H1 (cell line): ENCODE measurements at regions not wholly inside any gene's neighbourhood (a gene's known extent, or its start where the extent isn't known, plus 50 kb on each side); places are given as distances from the start of the nearest gene placed in this dataset.
A peak's percentile ranks its signal among the peaks of the same experiment; 100 is the strongest.

ENCODE experiments used
- CTCF ChIA-PET: fragments of 300-600 bp; sonication (Branson Sonifier 250); formaldehyde crosslinking; loops from one replicate; lab custom pipeline; 2021; ENCODE audit not compliant: partially characterized antibody; lab: Charles Lee
- POLR2A ChIA-PET: fragments of 300-600 bp; sonication (Branson Sonifier 250); formaldehyde crosslinking; loops from one replicate; lab custom pipeline; 2021; ENCODE audit warnings: inconsistent platforms; ENCODE audit not compliant: partially characterized antibody; lab: Charles Lee
- DNase-seq, 2 experiments: peaks; one replicate each; pipeline versions ENCODE4 v3.0.0 to v3.0.0-alpha.2; 2010 to 2022; ENCODE audit warnings: low spot score in 2 of 2, low read depth in 1 of 2, mixed read lengths in 1 of 2
- FAIRE-seq: peaks from 2 replicates; lab custom pipeline; 2011; peaks lifted over from hg19 to GRCh38; lab: Jason Lieb, UNC
- H2AFZ ChIP-seq: 2 replicates; pipeline ENCODE4 v1.8.1; 2012; ENCODE audit warnings: low read length, inconsistent platforms
- H2AK5ac ChIP-seq: 2 replicates; pipeline ENCODE4 v1.6.1; 2013; ENCODE audit warnings: low read depth, low read length
- H2BK120ac ChIP-seq: replicated peaks from 2 replicates; pipeline ENCODE3; 2013; ENCODE audit warnings: low read depth, low read length, inconsistent platforms
- H2BK12ac ChIP-seq: 2 replicates; pipeline ENCODE4 v1.6.1; 2013; ENCODE audit warnings: low read depth, low read length
- H2BK15ac ChIP-seq: 2 replicates; pipeline ENCODE4 v1.6.1; 2013; ENCODE audit warnings: low read length
- H2BK20ac ChIP-seq: 2 replicates; pipeline ENCODE4 v1.6.1; 2013; ENCODE audit warnings: low read length
- H2BK5ac ChIP-seq: 2 replicates; pipeline ENCODE4 v1.6.1; 2013; ENCODE audit warnings: low read depth, low read length
- H3K14ac ChIP-seq: 2 replicates; pipeline ENCODE4 v1.6.1; 2013; ENCODE audit warnings: inconsistent platforms; ENCODE audit not compliant: insufficient read length
- H3K18ac ChIP-seq: 2 replicates; pipeline ENCODE4 v1.6.1; 2013; ENCODE audit warnings: low read length; ENCODE audit errors: extremely low read depth
- H3K23ac ChIP-seq: 2 replicates; pipeline ENCODE4 v1.6.1; 2013; ENCODE audit warnings: inconsistent platforms; ENCODE audit not compliant: insufficient read length
- H3K23me2 ChIP-seq: 2 replicates; pipeline ENCODE4 v1.6.1; 2013; ENCODE audit warnings: low read depth, low read length
- H3K27ac ChIP-seq: 2 replicates; pipeline ENCODE4 v1.6.1; 2011; ENCODE audit warnings: low read depth, low read length, inconsistent platforms
- H3K27me3 ChIP-seq, 4 experiments: replicated peaks in 1 of 4; 1 replicate in 1 of 4; 2 replicates in 3 of 4; pipeline versions ENCODE4 v1.6.1 to v1.8.1; 2011 to 2013; ENCODE audit warnings: low read length in 3 of 4, mild to moderate bottlenecking in 3 of 4, inconsistent platforms in 2 of 4, mixed read lengths in 2 of 4, moderate library complexity in 1 of 4; ENCODE audit not compliant: control insufficient read depth in 3 of 4, insufficient read depth in 3 of 4; ENCODE audit errors: extremely low read depth in 1 of 4
- H3K36me3 ChIP-seq, 4 experiments: 2 replicates each; pipeline versions ENCODE4 v1.6.1 to v1.8.1; 2011 to 2013; ENCODE audit warnings: mild to moderate bottlenecking in 4 of 4, low read length in 3 of 4, moderate library complexity in 2 of 4, control low read depth in 1 of 4, inconsistent platforms in 1 of 4; ENCODE audit not compliant: insufficient read depth in 4 of 4, control insufficient read depth in 2 of 4
- H3K4ac ChIP-seq: replicated peaks from 2 replicates; pipeline ENCODE3; 2013; ENCODE audit warnings: low read length, low read depth, mixed read lengths, inconsistent platforms; ENCODE audit not compliant: insufficient read length
- H3K4me1 ChIP-seq, 4 experiments: replicated peaks in 1 of 4; 1 replicate in 1 of 4; 2 replicates in 3 of 4; pipeline versions ENCODE4 v1.6.1 to v1.8.1; 2011 to 2013; ENCODE audit warnings: low read length in 3 of 4, inconsistent platforms in 2 of 4, mixed read lengths in 1 of 4; ENCODE audit not compliant: insufficient read depth in 4 of 4, control insufficient read depth in 3 of 4
- H3K4me2 ChIP-seq, 2 experiments: 2 replicates each; pipeline versions ENCODE4 v1.6.1 to v1.8.1; 2011 to 2013; ENCODE audit warnings: low read depth in 2 of 2, low read length in 2 of 2, control low read depth in 1 of 2, inconsistent platforms in 1 of 2, mild to moderate bottlenecking in 1 of 2; ENCODE audit not compliant: insufficient read depth in 1 of 2
- H3K4me3 ChIP-seq, 4 experiments: fragments of 200-600, 300-600 bp in 1 of 4; sonication (generic), shearing (Covaris generic), sonication (Bioruptor Twin) in 1 of 4; 2 replicates each; pipeline versions ENCODE4 v1.5.1 to v1.8.1; 2011 to 2016; ENCODE audit warnings: low read length in 4 of 4, low read depth in 3 of 4, control low read depth in 2 of 4, inconsistent platforms in 2 of 4, mild to moderate bottlenecking in 2 of 4, mixed read lengths in 1 of 4, moderate library complexity in 1 of 4; ENCODE audit not compliant: insufficient read depth in 2 of 4; ENCODE audit errors: extremely low read depth in 1 of 4
- H3K56ac ChIP-seq: replicated peaks from 2 replicates; pipeline ENCODE3; 2013; ENCODE audit warnings: low read depth, mild to moderate bottlenecking, mixed read lengths, low read length, inconsistent platforms; ENCODE audit not compliant: insufficient read length
- H3K79me1 ChIP-seq: 2 replicates; pipeline ENCODE4 v1.6.1; 2013; ENCODE audit warnings: low read depth, low read length, control low read depth
- H3K79me2 ChIP-seq, 2 experiments: 2 replicates each; pipeline versions ENCODE4 v1.6.1 to v1.8.1; 2012 to 2013; ENCODE audit warnings: low read length in 2 of 2, mild to moderate bottlenecking in 2 of 2, inconsistent platforms in 1 of 2; ENCODE audit not compliant: insufficient read depth in 2 of 2, control insufficient read depth in 1 of 2
- H3K9ac ChIP-seq, 4 experiments: replicated peaks in 1 of 4; 1 replicate in 1 of 4; 2 replicates in 3 of 4; pipeline versions ENCODE4 v1.6.1 to v1.8.1; 2011 to 2013; ENCODE audit warnings: low read depth in 3 of 4, low read length in 3 of 4, control low read depth in 2 of 4, mild to moderate bottlenecking in 2 of 4, moderate library complexity in 2 of 4, inconsistent platforms in 1 of 4; ENCODE audit errors: extremely low read depth in 1 of 4
- H3K9me3 ChIP-seq, 2 experiments: 2 replicates each; pipeline versions ENCODE4 v1.6.1 to v1.8.1; 2012 to 2013; ENCODE audit warnings: mild to moderate bottlenecking in 2 of 2, moderate library complexity in 2 of 2, control low read depth in 1 of 2, inconsistent platforms in 1 of 2, low read depth in 1 of 2, low read length in 1 of 2, mixed read lengths in 1 of 2; ENCODE audit not compliant: insufficient read depth in 2 of 2
- H4K20me1 ChIP-seq, 2 experiments: replicated peaks in 1 of 2; 2 replicates each; pipeline versions ENCODE3 to v1.8.1; 2011 to 2013; ENCODE audit warnings: inconsistent platforms in 2 of 2, low read length in 2 of 2, mild to moderate bottlenecking in 1 of 2; ENCODE audit not compliant: insufficient read depth in 2 of 2, control insufficient read depth in 1 of 2
- H4K5ac ChIP-seq: 2 replicates; pipeline ENCODE4 v1.6.1; 2013; ENCODE audit warnings: low read length, low read depth, mixed read lengths, inconsistent platforms; ENCODE audit not compliant: insufficient read length
- H4K8ac ChIP-seq: 2 replicates; pipeline ENCODE4 v1.8.0; 2013; ENCODE audit warnings: mild to moderate bottlenecking, moderate library complexity, low read length, inconsistent platforms; ENCODE audit not compliant: insufficient read depth; ENCODE audit errors: extremely low read depth
- H4K91ac ChIP-seq: replicated peaks from 2 replicates; pipeline ENCODE3; 2013; ENCODE audit warnings: low read length, mixed read lengths, inconsistent platforms; ENCODE audit not compliant: insufficient read length
- ASH2L ChIP-seq: fragments of 200-600, 300-600 bp; sonication (generic); IDR thresholded peaks from one replicate; pipeline ENCODE4 v1.7.1; 2017; ENCODE audit warnings: low read length
- CBX8 ChIP-seq: fragments of 300-800, 300-1000 bp; sonication (generic); IDR thresholded peaks from 2 replicates; pipeline ENCODE4 v1.7.1; 2016; ENCODE audit warnings: low read depth, low read length, borderline replicate concordance
- EZH2 ChIP-seq: fragments of 200-600 bp; sonication (generic); IDR thresholded peaks from 2 replicates; pipeline ENCODE4 v1.7.1; 2012; ENCODE audit warnings: low read depth, mild to moderate bottlenecking, moderate library complexity, low read length, inconsistent platforms; ENCODE audit not compliant: severe bottlenecking
- MAFK ChIP-seq: IDR thresholded peaks from 2 replicates; pipeline ENCODE4 v1.6.1; 2012; ENCODE audit warnings: low read depth, mild to moderate bottlenecking, improper control_type of control experiment, low read length
- NANOG ChIP-seq: IDR thresholded peaks from 2 replicates; pipeline ENCODE4 v1.6.1; 2011; ENCODE audit warnings: low read length, low read depth, mild to moderate bottlenecking, inconsistent platforms; ENCODE audit not compliant: insufficient read depth, poor library complexity, severe bottlenecking
- POLR2AphosphoS5 ChIP-seq: IDR thresholded peaks from 2 replicates; pipeline ENCODE4 v1.6.1; 2011; ENCODE audit warnings: low read depth, low read length
- SIX5 ChIP-seq: IDR thresholded peaks from 2 replicates; pipeline ENCODE4 v1.6.1; 2011; ENCODE audit warnings: mild to moderate bottlenecking, low read depth, low read length
- WGBS, 2 experiments: shearing (Covaris generic) in 1 of 2; methylation state at CpG; one replicate each; pipeline versions ENCODE4 v1.1.6 to v1.1.7; 2013 to 2015; ENCODE audit warnings: low lambda C conversion rate in 2 of 2, mixed read lengths in 2 of 2, inconsistent platforms in 1 of 2, low coverage in 1 of 2, missing lambda C conversion rate in 1 of 2; ENCODE audit not compliant: insufficient replicate concordance in 2 of 2, insufficient coverage in 1 of 2, insufficient read length in 1 of 2; ENCODE audit errors: extremely low coverage in 1 of 2, missing lambda C conversion rate in 1 of 2; 5-methylcytosine and 5-hydroxymethylcytosine counted together

- no peaks in the 10 kb centered on the region for H3K79me2 ChIP-seq
- H3K27me3 ChIP-seq: no peaks in the 10 kb centered on the region
- WGBS, 2 experiments: 89% methylated on average over 7 of the region's 7 CpGs; no CpG with 5 or more reads in 1 of the 2 experiments
- no peak overlapping the region for H3K14ac ChIP-seq
- no peak overlapping the region for H2AK5ac ChIP-seq
- H2BK120ac ChIP-seq: no peak overlapping the region
- H3K4me3 ChIP-seq: no peak overlapping the region
- no peak for DNase-seq
- no peak overlapping the region for H4K8ac ChIP-seq
- no peak overlapping the region for H2BK5ac ChIP-seq
- no peak overlapping the region for H3K4ac ChIP-seq
- H2AFZ ChIP-seq: no peak overlapping the region
- H3K23ac ChIP-seq: no peak overlapping the region
- POLR2A ChIA-PET: no interaction called here
- CTCF ChIA-PET: interaction anchor here (1.3 to 3.0 kb wide), 3 partner anchors 9 to 100 kb away, joined by 3 to 24 read pairs (median 3); no protein-coding TSS in a partner anchor
- no peak overlapping the region for H3K18ac ChIP-seq
- H3K4me2 ChIP-seq: peak overlapping the region in 1 of 2 experiments; percentile 8; a peak in 1 of 4 replicates
- no peaks in the 10 kb centered on the region for H4K20me1 ChIP-seq
- no peaks in the 10 kb centered on the region for H3K9me3 ChIP-seq
- no peaks in the 10 kb centered on the region for H3K23me2 ChIP-seq
- TF ChIP-seq ASH2L (no peak), EZH2 (no peak), NANOG (peak; percentile 67), CBX8 (no peak), MAFK (no peak), POLR2AphosphoS5 (no peak), SIX5 (no peak)
- TF ChIP-seq, all 59 proteins: peak for 1
- Histone ChIP-seq H3K56ac (no peak overlapping the region), H3K9ac (no peak overlapping the region), H2BK12ac (no peak overlapping the region), H3K27ac (no peak overlapping the region), H2BK15ac (no peak overlapping the region), H3K79me1 (no peaks in the 10 kb centered on the region), H4K5ac (no peak overlapping the region), H2BK20ac (no peak overlapping the region), H4K91ac (no peak overlapping the region), H3K4me1 (peaks cover 0 to 7% (median 2%) of the 10 kb centered on the region in 4 experiments; a peak in 3 of 7 replicates), H3K36me3 (no peaks in the 10 kb centered on the region)
- no peak for FAIRE-seq
These were observed 196.0 kb downstream of the GALC start for GRCh38 chr14:87797001-87797400.
